ENCODE measurements at regions not wholly inside any gene's neighbourhood (a gene's known extent, or its start where the extent isn't known, plus 50 kb on each side); places are given as distances from the start of the nearest gene placed in this dataset.

GRCh38 chr3:187906920-187907319, 161.7 kb upstream of the BCL6 start:
- intact Hi-C loops (cut with DNase I), result no loop called here
- DNase-seq (no peak), ATAC-seq (no peak)
- Histone ChIP-seq H3K9me3 (no peaks in the 10 kb centered on the region), H3K4me1 (no peaks in the 10 kb centered on the region), H3K27me3 (ENCODE audit: low read depth) (no peaks in the 10 kb centered on the region), H3K4me3 (no peak overlapping the region), H3K36me3 (no peaks in the 10 kb centered on the region), H3K27ac (no peak overlapping the region)
- TF ChIP-seq CTCF (IDR thresholded peaks at IDR 0.05), result no peak

GRCh38 chr3:187909866-187910265, 164.6 kb upstream of the BCL6 start:
- Histone ChIP-seq H3K36me3 (no peaks in the 10 kb centered on the region), H3K27ac (no peak overlapping the region), H3K4me3 (no peak overlapping the region), H3K9me3 (no peaks in the 10 kb centered on the region), H3K4me1 (no peaks in the 10 kb centered on the region), H3K27me3 (ENCODE audit: low read depth) (no peaks in the 10 kb centered on the region)
- intact Hi-C loops (cut with DNase I), result no loop called here
- DNase-seq (no peak), ATAC-seq (no peak)
- no peak for TF ChIP-seq CTCF (IDR thresholded peaks at IDR 0.05)

- no peak overlapping the region for H3K27ac ChIP-seq
These were observed 166.7 kb upstream of the BCL6 start for GRCh38 chr3:187912007-187912406.

GRCh38 chr3:187913617-187914033, 168.4 kb upstream of the BCL6 start:
- peak in 1 of 2 donors; percentile 21 for ATAC-seq
- intact Hi-C loops (cut with DNase I), result no loop called here
- no peaks in the 10 kb centered on the region for H3K9me3 ChIP-seq
- H3K4me3 ChIP-seq, result no peak overlapping the region
- TF ChIP-seq CTCF (IDR thresholded peaks at IDR 0.05), result no peak
- no peaks in the 10 kb centered on the region for H3K36me3 ChIP-seq
- H3K27me3 ChIP-seq (ENCODE audit: low read depth), result no peaks in the 10 kb centered on the region
- H3K4me1 ChIP-seq, result no peaks in the 10 kb centered on the region
- DNase-seq, result no peak
- no peak overlapping the region for H3K27ac ChIP-seq

More at GRCh38 chr3:187912007-187912406, 166.7 kb upstream of the BCL6 start:
- ATAC-seq (no peak), DNase-seq (no peak)
- H3K4me3 ChIP-seq, result no peak overlapping the region
- no peaks in the 10 kb centered on the region for H3K4me1 ChIP-seq
- no peak for TF ChIP-seq CTCF (IDR thresholded peaks at IDR 0.05)
- no peaks in the 10 kb centered on the region for H3K27me3 ChIP-seq (ENCODE audit: low read depth)
- H3K36me3 ChIP-seq, result no peaks in the 10 kb centered on the region
- intact Hi-C loops (cut with DNase I), result no loop called here
- no peaks in the 10 kb centered on the region for H3K9me3 ChIP-seq

GRCh38 chr3:187914231-187914630, 169.0 kb upstream of the BCL6 start:
- Histone ChIP-seq H3K36me3 (no peaks in the 10 kb centered on the region), H3K27me3 (ENCODE audit: low read depth) (no peaks in the 10 kb centered on the region), H3K4me3 (no peak overlapping the region), H3K4me1 (no peaks in the 10 kb centered on the region), H3K9me3 (no peaks in the 10 kb centered on the region), H3K27ac (no peak overlapping the region)
- intact Hi-C loops (cut with DNase I), result no loop called here
- ATAC-seq, result no peak
- DNase-seq, result no peak
- no peak for TF ChIP-seq CTCF (IDR thresholded peaks at IDR 0.05)

- Histone ChIP-seq H3K9me3 (no peaks in the 10 kb centered on the region), H3K27ac (no peak overlapping the region), H3K4me1 (no peaks in the 10 kb centered on the region), H3K36me3 (no peaks in the 10 kb centered on the region), H3K27me3 (ENCODE audit: low read depth) (no peaks in the 10 kb centered on the region), H3K4me3 (no peak overlapping the region)
- intact Hi-C loops (cut with DNase I), result no loop called here
- TF ChIP-seq CTCF (IDR thresholded peaks at IDR 0.05), result no peak
- no peak for DNase-seq
- ATAC-seq, result no peak
These were observed 170.8 kb upstream of the BCL6 start for GRCh38 chr3:187916072-187916471.

Data from lower lobe of right lung (tissue), 2 donors.